Suprapubic skin (tissue), 4 donors: ENCODE measurements at regions not wholly inside any gene's neighbourhood (a gene's known extent, or its start where the extent isn't known, plus 50 kb on each side); places are given as distances from the start of the nearest gene placed in this dataset.

Experiments
- EP300 ChIP-seq: sonication (generic); formaldehyde crosslinking; IDR thresholded peaks from one replicate; pipeline ENCODE4 v1.6.1; 2017; ENCODE audit warnings: antibody characterized with exemption
- POLR2A ChIP-seq, 2 donors: fragments of 450-650 bp; IDR thresholded peaks; one replicate each; pipeline ENCODE4 v1.6.1; 2017; ENCODE audit warnings: antibody characterized with exemption in 2 of 2, mild to moderate bottlenecking in 2 of 2, moderate library complexity in 2 of 2
- POLR2AphosphoS5 ChIP-seq, 3 donors: sonication (generic); formaldehyde crosslinking; IDR thresholded peaks; one replicate each; pipeline ENCODE4 v1.6.1; 2017; ENCODE audit warnings: antibody characterized with exemption in 3 of 3
- TF ChIP-seq, protein P1 (sequence below), 2 donors: fragments of 200-600 bp in 1 of 2; fragments of 450-650 bp in 1 of 2; sonication (generic) in 1 of 2; IDR thresholded peaks; one replicate each; pipeline ENCODE4 v1.5.1; 2016 to 2019; ENCODE audit warnings: antibody characterized with exemption in 2 of 2, mild to moderate bottlenecking in 1 of 2, moderate library complexity in 1 of 2

DNA sequence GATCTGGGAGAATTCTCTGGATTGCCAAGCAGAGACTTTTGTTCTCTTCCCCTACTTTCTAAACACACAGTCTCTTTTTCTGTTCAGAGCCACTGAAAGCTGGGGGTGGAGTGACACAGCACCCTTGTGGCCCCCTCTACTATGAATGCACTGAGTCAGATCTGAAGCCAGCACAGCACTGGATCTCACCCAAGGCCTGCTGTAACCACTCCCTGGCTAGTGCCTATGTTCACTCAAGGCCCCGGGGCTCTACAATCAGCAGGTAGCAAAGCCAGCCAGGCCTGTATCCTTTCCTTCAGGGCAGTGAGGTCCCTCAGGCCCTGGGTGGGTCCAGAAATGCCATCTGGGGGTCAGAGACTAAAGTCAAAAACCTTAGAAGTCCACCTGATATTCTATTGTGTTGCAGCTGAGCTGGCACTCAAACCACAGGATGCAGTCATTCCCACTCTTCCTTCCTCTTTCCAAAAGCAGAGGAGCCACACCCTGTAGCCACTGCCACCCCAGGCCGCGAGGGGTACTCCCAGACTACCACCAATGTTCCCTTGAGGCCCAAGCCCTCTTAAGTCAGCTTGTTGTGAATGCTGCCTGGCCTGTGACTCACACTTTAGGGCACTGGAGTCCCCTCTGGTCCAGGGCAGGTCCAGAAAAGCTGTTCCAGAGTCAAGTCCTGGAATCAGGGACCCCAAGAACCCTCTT is 110.1 kb upstream of the RXFP2 start:
- TF ChIP-seq POLR2A (IDR thresholded peaks at IDR 0.05) (no peak), EP300 (no peak), POLR2AphosphoS5 (IDR thresholded peaks at IDR 0.05) (no peak)
- TF ChIP-seq, protein P1, sequence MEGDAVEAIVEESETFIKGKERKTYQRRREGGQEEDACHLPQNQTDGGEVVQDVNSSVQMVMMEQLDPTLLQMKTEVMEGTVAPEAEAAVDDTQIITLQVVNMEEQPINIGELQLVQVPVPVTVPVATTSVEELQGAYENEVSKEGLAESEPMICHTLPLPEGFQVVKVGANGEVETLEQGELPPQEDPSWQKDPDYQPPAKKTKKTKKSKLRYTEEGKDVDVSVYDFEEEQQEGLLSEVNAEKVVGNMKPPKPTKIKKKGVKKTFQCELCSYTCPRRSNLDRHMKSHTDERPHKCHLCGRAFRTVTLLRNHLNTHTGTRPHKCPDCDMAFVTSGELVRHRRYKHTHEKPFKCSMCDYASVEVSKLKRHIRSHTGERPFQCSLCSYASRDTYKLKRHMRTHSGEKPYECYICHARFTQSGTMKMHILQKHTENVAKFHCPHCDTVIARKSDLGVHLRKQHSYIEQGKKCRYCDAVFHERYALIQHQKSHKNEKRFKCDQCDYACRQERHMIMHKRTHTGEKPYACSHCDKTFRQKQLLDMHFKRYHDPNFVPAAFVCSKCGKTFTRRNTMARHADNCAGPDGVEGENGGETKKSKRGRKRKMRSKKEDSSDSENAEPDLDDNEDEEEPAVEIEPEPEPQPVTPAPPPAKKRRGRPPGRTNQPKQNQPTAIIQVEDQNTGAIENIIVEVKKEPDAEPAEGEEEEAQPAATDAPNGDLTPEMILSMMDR (IDR thresholded peaks at IDR 0.05): no peak
